Lower leg skin (tissue), 3 donors: ENCODE measurements at regions not wholly inside any gene's neighbourhood (a gene's known extent, or its start where the extent isn't known, plus 50 kb on each side); places are given as distances from the start of the nearest gene placed in this dataset.

Source experiments
- POLR2A ChIP-seq, 2 donors: fragments of 450-650 bp; IDR thresholded peaks; one replicate each; pipeline ENCODE4 v1.6.1; 2016 to 2017; ENCODE audit warnings: antibody characterized with exemption in 2 of 2, mild to moderate bottlenecking in 1 of 2, moderate library complexity in 1 of 2
- TF ChIP-seq, protein P1 (sequence below), 3 donors: fragments of 450-650 bp; IDR thresholded peaks; one replicate each; pipeline ENCODE4 v1.5.1; 2016; ENCODE audit warnings: antibody characterized with exemption in 3 of 3, mild to moderate bottlenecking in 3 of 3, moderate library complexity in 2 of 3

- TF ChIP-seq, protein P1, sequence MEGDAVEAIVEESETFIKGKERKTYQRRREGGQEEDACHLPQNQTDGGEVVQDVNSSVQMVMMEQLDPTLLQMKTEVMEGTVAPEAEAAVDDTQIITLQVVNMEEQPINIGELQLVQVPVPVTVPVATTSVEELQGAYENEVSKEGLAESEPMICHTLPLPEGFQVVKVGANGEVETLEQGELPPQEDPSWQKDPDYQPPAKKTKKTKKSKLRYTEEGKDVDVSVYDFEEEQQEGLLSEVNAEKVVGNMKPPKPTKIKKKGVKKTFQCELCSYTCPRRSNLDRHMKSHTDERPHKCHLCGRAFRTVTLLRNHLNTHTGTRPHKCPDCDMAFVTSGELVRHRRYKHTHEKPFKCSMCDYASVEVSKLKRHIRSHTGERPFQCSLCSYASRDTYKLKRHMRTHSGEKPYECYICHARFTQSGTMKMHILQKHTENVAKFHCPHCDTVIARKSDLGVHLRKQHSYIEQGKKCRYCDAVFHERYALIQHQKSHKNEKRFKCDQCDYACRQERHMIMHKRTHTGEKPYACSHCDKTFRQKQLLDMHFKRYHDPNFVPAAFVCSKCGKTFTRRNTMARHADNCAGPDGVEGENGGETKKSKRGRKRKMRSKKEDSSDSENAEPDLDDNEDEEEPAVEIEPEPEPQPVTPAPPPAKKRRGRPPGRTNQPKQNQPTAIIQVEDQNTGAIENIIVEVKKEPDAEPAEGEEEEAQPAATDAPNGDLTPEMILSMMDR (IDR thresholded peaks at IDR 0.05), result no peak
- no peak for TF ChIP-seq POLR2A (IDR thresholded peaks at IDR 0.05)
Observed at GRCh38 chr13:111904166-111904565, 162.8 kb upstream of the SOX1 start.
